Progenitor cell of endocrine pancreas (in vitro differentiated cells): ENCODE measurements at regions not wholly inside any gene's neighbourhood (a gene's known extent, or its start where the extent isn't known, plus 50 kb on each side); places are given as distances from the start of the nearest gene placed in this dataset.

Experiments used
- DNase-seq: peaks from one replicate; pipeline ENCODE4 v3.0.0; 2021; ENCODE audit warnings: low spot score; ENCODE audit not compliant: unreplicated experiment
- H3K27ac Mint-ChIP-seq: 2 replicates; pipeline ENCODE4 v1.8.0; 2021; ENCODE audit warnings: mild to moderate bottlenecking, moderate library complexity, mixed read lengths
- H3K27me3 Mint-ChIP-seq: 2 replicates; pipeline ENCODE4 v1.8.0; 2021; ENCODE audit warnings: mixed read lengths
- H3K36me3 Mint-ChIP-seq: 2 replicates; pipeline ENCODE4 v1.8.0; 2022; ENCODE audit warnings: mixed read lengths; ENCODE audit not compliant: insufficient read depth
- H3K4me1 Mint-ChIP-seq: 2 replicates; pipeline ENCODE4 v1.8.0; 2021; ENCODE audit warnings: low read depth, mixed read lengths
- H3K4me3 Mint-ChIP-seq: 2 replicates; pipeline ENCODE4 v1.8.0; 2021; ENCODE audit warnings: low read depth, mild to moderate bottlenecking, moderate library complexity, mixed read lengths
- H3K9me3 Mint-ChIP-seq: 2 replicates; pipeline ENCODE4 v1.8.0; 2021; ENCODE audit warnings: low read depth, mixed read lengths
- CTCF ChIP-seq: fragments of 200-600 bp; sonication (generic); IDR thresholded peaks from one replicate; pipeline ENCODE4 v1.5.0; 2021; ENCODE audit warnings: antibody characterized with exemption, mild to moderate bottlenecking; ENCODE audit not compliant: unreplicated experiment

- no peak for TF ChIP-seq CTCF
- no peaks in the 10 kb centered on the region for H3K36me3 Mint-ChIP-seq
- H3K27me3 Mint-ChIP-seq = peaks cover 14% of the 10 kb centered on the region
These were observed 487.3 kb downstream of the AJAP1 start for GRCh38 chr1:5141750-5142149.

GRCh38 chr1:5140962-5141361, 486.6 kb downstream of the AJAP1 start:
- H3K4me3 Mint-ChIP-seq = no peak overlapping the region
- TF ChIP-seq CTCF = no peak
- no peaks in the 10 kb centered on the region for H3K36me3 Mint-ChIP-seq
- H3K4me1 Mint-ChIP-seq = no peaks in the 10 kb centered on the region
- H3K9me3 Mint-ChIP-seq = no peaks in the 10 kb centered on the region
- no peak overlapping the region for H3K27ac Mint-ChIP-seq
- H3K27me3 Mint-ChIP-seq = peaks cover 11% of the 10 kb centered on the region
- no peak for DNase-seq

More at GRCh38 chr1:5141750-5142149, 487.3 kb downstream of the AJAP1 start:
- DNase-seq = no peak
- Mint-ChIP-seq H3K9me3 (no peaks in the 10 kb centered on the region), H3K4me1 (no peaks in the 10 kb centered on the region), H3K4me3 (no peak overlapping the region), H3K27ac (no peak overlapping the region)

- Mint-ChIP-seq H3K9me3 (no peaks in the 10 kb centered on the region), H3K4me1 (no peaks in the 10 kb centered on the region), H3K27me3 (peaks cover 8% of the 10 kb centered on the region), H3K4me3 (no peak overlapping the region), H3K36me3 (no peaks in the 10 kb centered on the region), H3K27ac (no peak overlapping the region)
- no peak for DNase-seq
- no peak for TF ChIP-seq CTCF
These were observed 485.7 kb downstream of the AJAP1 start for GRCh38 chr1:5140136-5140535.

GRCh38 chr1:5129746-5130355, 475.4 kb downstream of the AJAP1 start:
- Mint-ChIP-seq H3K4me1 (no peaks in the 10 kb centered on the region), H3K27ac (no peak overlapping the region), H3K9me3 (peaks cover 4% of the 10 kb centered on the region), H3K36me3 (no peaks in the 10 kb centered on the region), H3K27me3 (peaks cover 10% of the 10 kb centered on the region), H3K4me3 (no peak overlapping the region)
- TF ChIP-seq CTCF = no peak
- no peak for DNase-seq

GRCh38 chr1:5125208-5125607, 470.8 kb downstream of the AJAP1 start:
- H3K27me3 Mint-ChIP-seq = peaks cover 6% of the 10 kb centered on the region
- DNase-seq = no peak
- H3K9me3 Mint-ChIP-seq = peaks cover 4% of the 10 kb centered on the region
- peaks cover 3% of the 10 kb centered on the region for H3K4me1 Mint-ChIP-seq
- H3K27ac Mint-ChIP-seq = no peak overlapping the region
- H3K36me3 Mint-ChIP-seq = no peaks in the 10 kb centered on the region
- peak; percentile 38 for TF ChIP-seq CTCF
- no peak overlapping the region for H3K4me3 Mint-ChIP-seq
